ENCODE measurements at regions not wholly inside any gene's neighbourhood (a gene's known extent, or its start where the extent isn't known, plus 50 kb on each side); places are given as distances from the start of the nearest gene placed in this dataset.
A peak's percentile ranks its signal among the peaks of the same experiment; 100 is the strongest.
"Not testable (repeated sequence)": the region's sequence is repeated elsewhere in the genome, so short reads cannot be mapped to it uniquely, and the experiment has no call there.

DNA sequence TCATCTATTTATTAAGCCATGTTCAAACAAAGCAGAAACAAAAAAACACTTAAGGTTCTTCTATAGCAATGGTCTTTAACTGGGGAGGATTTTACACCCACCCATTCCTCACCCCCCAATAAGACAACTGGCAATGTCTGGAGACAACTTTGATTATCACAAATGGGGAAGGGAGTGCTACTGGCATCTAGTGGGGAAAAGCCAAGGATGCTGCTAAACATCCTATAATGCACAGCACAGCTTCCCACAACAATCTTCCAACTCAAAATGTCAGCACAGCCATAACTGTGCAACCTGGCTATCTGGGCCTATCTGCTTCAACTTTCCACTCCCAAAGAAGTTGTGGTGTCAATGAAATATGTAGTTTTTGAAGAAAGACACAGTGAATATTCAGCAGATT is 1044.4 kb downstream of the CDH8 start:
- Histone ChIP-seq H3K27ac (no peak overlapping the region), H3K4me3 (no peak overlapping the region), H3K4me1 (replicated peaks in 1 of 2) (peaks cover 0 to 4% of the 10 kb centered on the region in 2 donors)
- ATAC-seq (replicated peaks in 6 of 8): no peak
- in situ Hi-C loops (cut with MboI; ENCODE audit: low pct_unique_long_range_greater_than_20kb in 2 of 9, low sequenced_read_pairs in 9 of 9, unreplicated experiment in 9 of 9): no loop called here

DNA sequence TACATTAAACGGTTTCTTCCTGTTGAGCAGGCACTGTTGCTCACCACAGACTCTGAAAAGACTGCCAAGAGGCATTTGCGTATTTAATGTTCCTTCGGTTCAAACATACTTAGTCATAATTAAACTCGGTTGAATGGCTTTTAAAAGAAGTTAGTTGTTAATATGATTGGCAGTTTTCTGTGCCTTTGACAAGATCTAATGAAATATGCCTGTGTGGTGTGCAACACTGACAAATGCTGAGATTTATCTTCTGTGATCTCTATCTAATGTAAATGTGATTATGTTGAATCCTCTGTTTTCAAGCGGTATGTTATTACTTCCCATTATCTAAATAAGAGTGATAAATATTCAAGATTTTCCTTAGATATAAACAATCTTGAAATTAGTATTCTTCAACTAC is 1046.6 kb downstream of the CDH8 start:
- Histone ChIP-seq H3K4me1 (replicated peaks in 1 of 2) (peaks cover 0 to 4% of the 10 kb centered on the region in 2 donors), H3K27ac (no peak overlapping the region), H3K4me3 (no peak overlapping the region)
- no peak for ATAC-seq (replicated peaks in 6 of 8)
- in situ Hi-C loops (cut with MboI; ENCODE audit: low pct_unique_long_range_greater_than_20kb in 2 of 9, low sequenced_read_pairs in 9 of 9, unreplicated experiment in 9 of 9): no loop called here
- 3 to 70% (median 38%) methylated on average over 1 to 5 of the region's 5 CpGs for WGBS, 10 experiments

DNA sequence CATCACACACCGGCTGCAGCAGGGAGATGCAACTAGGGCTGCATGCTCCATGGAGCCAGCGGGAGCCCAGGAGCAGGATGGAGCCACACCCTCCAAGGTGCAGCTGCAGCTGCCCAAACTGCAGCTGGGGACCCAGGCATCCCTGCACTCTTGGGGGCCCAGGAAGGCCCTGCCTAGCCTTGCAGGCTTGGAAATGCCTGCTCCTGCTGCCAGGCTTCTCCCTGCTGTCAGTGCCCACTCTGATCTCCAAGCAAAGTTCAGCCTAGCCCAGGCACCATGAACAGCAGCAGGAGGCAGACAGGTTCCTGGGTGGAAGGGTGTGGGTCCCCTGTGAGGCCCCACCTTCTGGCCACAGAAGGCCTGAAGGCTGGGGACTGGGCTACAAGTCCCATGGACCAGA is 1057.1 kb downstream of the CDH8 start:
- 84% methylated on average over 2 of the region's 2 CpGs; no CpG with 5 or more reads in 9 of the 10 experiments for WGBS, 10 experiments
- no peak for ATAC-seq (replicated peaks in 6 of 8)
- no peak overlapping the region for H3K27ac ChIP-seq
- in situ Hi-C loops (cut with MboI; ENCODE audit: low pct_unique_long_range_greater_than_20kb in 2 of 9, low sequenced_read_pairs in 9 of 9, unreplicated experiment in 9 of 9): no loop called here
- H3K4me1 ChIP-seq (replicated peaks in 1 of 2): no peaks in the 10 kb centered on the region
- H3K4me3 ChIP-seq: no peak overlapping the region

DNA sequence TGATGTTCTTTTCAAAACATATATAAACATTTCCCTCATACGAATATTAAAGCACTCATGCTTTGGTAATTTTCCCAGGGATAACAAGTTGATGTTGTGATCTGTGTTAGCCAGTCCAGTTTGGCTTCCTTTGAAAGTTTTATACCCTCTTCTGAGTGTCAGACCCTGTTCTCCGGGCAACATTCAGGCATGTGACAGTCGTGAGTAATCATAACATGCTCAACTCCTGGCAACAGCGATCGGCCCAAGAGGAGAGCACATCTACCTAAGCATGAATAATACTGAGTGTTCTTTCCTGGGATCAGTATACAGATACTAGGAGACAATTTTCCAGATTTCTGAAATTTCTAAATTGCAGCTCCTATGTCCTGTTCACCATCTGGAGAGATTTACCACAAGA is 1086.4 kb downstream of the CDH8 start:
- peak in 5 of 8 experiments; percentile 57 to 99 (median 75) for ATAC-seq (replicated peaks in 6 of 8)
- in situ Hi-C loops (cut with MboI; ENCODE audit: low pct_unique_long_range_greater_than_20kb in 2 of 9, low sequenced_read_pairs in 9 of 9, unreplicated experiment in 9 of 9): no loop called here
- H3K27ac ChIP-seq: no peak overlapping the region

DNA sequence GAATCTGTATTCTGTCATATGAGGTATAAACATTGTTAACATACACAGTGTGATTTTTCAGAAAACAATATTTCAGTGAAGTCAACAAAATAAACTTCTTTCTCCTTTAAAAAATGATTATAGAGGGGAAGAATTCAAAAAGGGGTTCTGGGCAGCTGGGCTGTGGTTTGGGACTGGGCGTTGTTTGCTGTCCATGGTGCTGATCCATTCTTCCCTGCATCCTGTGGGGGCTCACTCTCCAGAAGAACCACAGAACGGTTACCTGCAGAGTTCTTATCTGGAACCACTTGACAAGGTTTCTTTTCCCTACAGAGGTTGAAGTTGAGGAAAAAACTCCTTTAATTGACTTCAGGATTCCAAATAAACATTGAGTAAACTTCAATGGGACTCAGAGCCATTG is 1091.0 kb downstream of the CDH8 start:
- ATAC-seq (replicated peaks in 6 of 8): peak in 1 of 8 experiments; percentile 35
- Histone ChIP-seq H3K4me3 (no peak overlapping the region), H3K27ac (no peak overlapping the region), H3K4me1 (replicated peaks in 1 of 2) (no peaks in the 10 kb centered on the region)
- in situ Hi-C loops (cut with MboI; ENCODE audit: low pct_unique_long_range_greater_than_20kb in 2 of 9, low sequenced_read_pairs in 9 of 9, unreplicated experiment in 9 of 9): no loop called here
- WGBS, 10 experiments: 0 to 20% (median 8%) methylated on average over 1 to 2 of the region's 2 CpGs; no CpG with 5 or more reads in 3 of the 10 experiments

More for the DNA sequence above, 1086.4 kb downstream of the CDH8 start:
- Histone ChIP-seq H3K4me1 (replicated peaks in 1 of 2) (no peaks in the 10 kb centered on the region), H3K4me3 (no peak overlapping the region)
- 0 to 100% (median 55%) methylated on average over 1 to 5 of the region's 5 CpGs; no CpG with 5 or more reads in 2 of the 10 experiments for WGBS, 10 experiments

DNA sequence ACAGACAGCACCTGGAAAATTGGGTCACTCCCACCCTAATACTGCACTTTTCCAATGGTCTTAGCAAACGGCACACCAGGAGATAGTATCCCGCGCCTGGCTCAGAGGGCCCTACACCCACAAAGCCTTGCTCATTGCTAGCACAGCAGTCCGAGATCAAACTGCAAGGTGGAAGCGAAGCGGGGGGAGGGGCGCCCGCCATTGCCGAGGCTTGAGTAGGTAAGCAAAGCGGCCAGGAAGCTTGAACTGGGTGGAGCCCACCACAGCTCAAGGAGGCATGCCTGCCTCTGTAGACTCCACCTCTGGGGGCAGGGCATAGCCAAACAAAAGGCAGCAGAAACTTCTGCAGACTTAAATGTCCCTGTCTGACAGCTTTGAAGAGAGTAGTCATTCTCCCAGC is 1100.0 kb downstream of the CDH8 start:
- H3K27ac ChIP-seq; ATAC-seq (replicated peaks in 6 of 8); H3K4me3 ChIP-seq; in situ Hi-C loops (cut with MboI; ENCODE audit: low pct_unique_long_range_greater_than_20kb in 2 of 9, low sequenced_read_pairs in 9 of 9, unreplicated experiment in 9 of 9); H3K4me1 ChIP-seq (replicated peaks in 1 of 2): not testable (repeated sequence)
- 76 to 94% (median 91%) methylated on average over 2 to 7 of the region's 10 CpGs; no CpG with 5 or more reads in 6 of the 10 experiments for WGBS, 10 experiments

DNA sequence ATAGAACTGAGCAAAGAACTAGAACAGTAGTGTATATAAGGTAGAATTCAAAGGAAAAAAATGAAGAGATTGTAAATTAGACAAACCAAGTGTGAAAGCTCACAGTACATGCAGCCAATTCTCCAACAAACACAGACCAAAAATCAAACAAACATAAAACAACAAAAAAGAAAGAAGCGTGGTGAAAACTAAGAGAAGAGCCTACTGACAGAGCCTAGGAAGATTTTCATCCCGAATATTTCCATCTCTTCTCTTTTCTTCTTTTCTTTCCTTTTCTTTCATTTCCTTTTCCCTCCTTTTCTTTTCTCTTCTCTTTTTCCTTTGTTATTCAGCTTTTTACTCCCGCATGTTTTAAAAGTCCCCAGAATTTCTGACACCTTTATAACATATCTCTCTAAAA is 1103.6 kb downstream of the CDH8 start:
- no peak for ATAC-seq (replicated peaks in 6 of 8)
- H3K4me1 ChIP-seq (replicated peaks in 1 of 2): no peaks in the 10 kb centered on the region
- no peak overlapping the region for H3K27ac ChIP-seq
- in situ Hi-C loops (cut with MboI; ENCODE audit: low pct_unique_long_range_greater_than_20kb in 2 of 9, low sequenced_read_pairs in 9 of 9, unreplicated experiment in 9 of 9): no loop called here
- H3K4me3 ChIP-seq: no peak overlapping the region
- 9 to 89% (median 63%) methylated on average over 2 to 3 of the region's 3 CpGs; no CpG with 5 or more reads in 1 of the 10 experiments for WGBS, 10 experiments

DNA sequence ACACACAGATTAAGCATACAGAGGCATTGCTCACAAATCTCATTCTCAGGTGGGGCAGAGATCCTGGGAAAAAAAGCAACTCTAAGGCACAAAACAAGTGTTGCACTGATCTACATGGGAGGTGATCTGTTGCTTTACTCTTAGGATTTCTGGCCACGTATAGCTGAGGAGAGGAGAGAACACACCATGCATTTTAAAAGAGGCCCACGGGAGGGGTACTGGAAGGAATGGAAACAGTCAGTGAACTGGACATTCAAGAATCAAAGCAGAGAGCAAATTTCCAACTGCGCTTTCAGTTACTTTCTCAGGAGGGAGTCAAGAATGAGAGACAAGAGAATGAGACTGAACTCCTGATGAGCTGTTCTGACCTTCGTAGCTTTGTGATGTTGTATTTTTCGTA is 1105.9 kb downstream of the CDH8 start:
- in situ Hi-C loops (cut with MboI; ENCODE audit: low pct_unique_long_range_greater_than_20kb in 2 of 9, low sequenced_read_pairs in 9 of 9, unreplicated experiment in 9 of 9): no loop called here
- Histone ChIP-seq H3K27ac (no peak overlapping the region), H3K4me1 (replicated peaks in 1 of 2) (no peaks in the 10 kb centered on the region), H3K4me3 (no peak overlapping the region)
- no peak for ATAC-seq (replicated peaks in 6 of 8)
- 4 to 78% (median 62%) methylated on average over 3 to 5 of the region's 5 CpGs; no CpG with 5 or more reads in 4 of the 10 experiments for WGBS, 10 experiments

DNA sequence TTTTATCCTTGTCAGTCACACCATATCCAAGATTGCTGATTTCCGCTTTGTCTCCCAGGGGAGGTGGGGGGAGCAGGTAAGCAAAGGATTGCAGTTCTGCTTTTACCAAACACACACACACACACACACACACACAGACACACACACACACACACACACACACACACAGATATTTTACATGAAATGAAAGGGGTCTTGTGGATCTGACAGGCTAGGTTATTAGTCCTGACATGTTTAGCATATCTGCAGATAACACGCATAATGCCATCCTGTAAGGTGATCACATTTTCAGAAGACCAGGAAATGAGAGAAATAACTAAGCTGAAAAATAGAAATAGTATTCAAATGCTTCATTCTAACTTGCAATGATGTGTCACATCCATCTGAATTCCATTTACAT is 1113.3 kb downstream of the CDH8 start:
- Histone ChIP-seq H3K4me3 (no peak overlapping the region), H3K4me1 (replicated peaks in 1 of 2) (no peaks in the 10 kb centered on the region), H3K27ac (no peak overlapping the region)
- peak in 2 of 8 experiments; percentile 25 to 30 for ATAC-seq (replicated peaks in 6 of 8)
- in situ Hi-C loops (cut with MboI; ENCODE audit: low pct_unique_long_range_greater_than_20kb in 2 of 9, low sequenced_read_pairs in 9 of 9, unreplicated experiment in 9 of 9): no loop called here
- 11 to 100% (median 80%) methylated on average over 1 to 2 of the region's 2 CpGs; no CpG with 5 or more reads in 1 of the 10 experiments for WGBS, 10 experiments

DNA sequence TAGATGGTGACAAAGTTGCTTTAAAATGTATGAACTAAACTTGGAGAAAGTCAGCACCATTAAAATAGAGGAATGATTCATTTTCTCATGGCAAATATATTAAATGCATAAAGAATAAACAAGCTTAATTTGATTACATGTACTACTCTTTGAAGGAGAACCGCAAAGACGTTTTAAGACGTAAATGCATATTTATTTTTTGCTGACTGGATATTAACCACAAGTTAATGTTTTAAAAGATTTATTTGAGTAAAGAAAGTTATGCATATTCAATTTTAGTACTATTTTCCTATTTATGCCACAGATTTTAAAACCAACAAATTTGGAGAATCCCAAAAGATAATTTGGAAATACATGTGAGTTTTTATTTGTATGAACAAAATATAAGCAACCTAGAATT is 1121.9 kb downstream of the CDH8 start:
- ATAC-seq (replicated peaks in 6 of 8): no peak
- Histone ChIP-seq H3K4me3 (no peak overlapping the region), H3K4me1 (replicated peaks in 1 of 2) (no peaks in the 10 kb centered on the region), H3K27ac (no peak overlapping the region)
- 22 to 100% (median 76%) methylated on average over 3 of the region's 3 CpGs for WGBS, 10 experiments
- in situ Hi-C loops (cut with MboI; ENCODE audit: low pct_unique_long_range_greater_than_20kb in 2 of 9, low sequenced_read_pairs in 9 of 9, unreplicated experiment in 9 of 9): no loop called here

DNA sequence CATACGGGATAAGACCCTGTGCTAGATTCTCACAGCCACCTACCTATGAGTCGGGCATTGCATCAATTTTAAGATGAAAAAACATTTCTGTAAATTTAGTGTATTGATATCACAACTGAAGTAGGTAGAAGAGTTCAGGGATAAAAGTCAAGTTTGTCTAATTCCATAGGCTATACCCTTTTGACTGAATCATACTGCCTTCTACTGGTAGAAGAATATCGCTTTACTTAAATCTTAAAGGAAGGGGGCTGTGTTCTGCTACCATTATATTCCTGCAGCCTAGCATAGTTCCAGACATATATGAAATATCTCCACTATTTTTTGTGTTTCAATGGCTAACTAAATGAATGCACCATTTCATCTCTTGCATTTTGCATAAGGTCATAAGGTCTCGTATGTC is 1128.6 kb downstream of the CDH8 start:
- Histone ChIP-seq H3K27ac (no peak overlapping the region), H3K4me1 (replicated peaks in 1 of 2) (no peaks in the 10 kb centered on the region), H3K4me3 (no peak overlapping the region)
- in situ Hi-C loops (cut with MboI; ENCODE audit: low pct_unique_long_range_greater_than_20kb in 2 of 9, low sequenced_read_pairs in 9 of 9, unreplicated experiment in 9 of 9): no loop called here
- 16 to 100% (median 88%) methylated on average over 1 to 4 of the region's 4 CpGs for WGBS, 10 experiments
- ATAC-seq (replicated peaks in 6 of 8): no peak

DNA sequence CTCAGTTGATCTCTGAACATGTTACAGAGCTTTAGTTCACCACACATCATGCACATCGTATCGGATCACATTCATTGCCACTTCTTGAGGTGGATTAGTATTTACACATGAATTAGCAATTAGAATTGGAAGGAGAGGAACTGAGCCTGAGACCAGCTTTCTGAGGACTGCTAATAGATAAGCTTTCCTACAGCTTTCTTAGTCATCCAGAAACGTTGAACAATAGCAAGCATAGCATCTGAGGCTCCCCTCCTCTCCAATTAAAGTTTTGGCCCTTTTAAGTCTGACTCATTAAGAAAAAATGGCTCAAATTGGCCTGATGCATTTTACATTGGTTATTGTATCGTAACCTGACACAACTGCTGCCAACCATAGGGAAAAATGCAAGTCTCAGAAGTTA is 1130.4 kb downstream of the CDH8 start:
- Histone ChIP-seq H3K4me3 (no peak overlapping the region), H3K27ac (no peak overlapping the region), H3K4me1 (replicated peaks in 1 of 2) (no peaks in the 10 kb centered on the region)
- in situ Hi-C loops (cut with MboI; ENCODE audit: low pct_unique_long_range_greater_than_20kb in 2 of 9, low sequenced_read_pairs in 9 of 9, unreplicated experiment in 9 of 9): no loop called here
- no peak for ATAC-seq (replicated peaks in 6 of 8)
- 0 to 75% (median 43%) methylated on average over 1 to 4 of the region's 4 CpGs for WGBS, 10 experiments

DNA sequence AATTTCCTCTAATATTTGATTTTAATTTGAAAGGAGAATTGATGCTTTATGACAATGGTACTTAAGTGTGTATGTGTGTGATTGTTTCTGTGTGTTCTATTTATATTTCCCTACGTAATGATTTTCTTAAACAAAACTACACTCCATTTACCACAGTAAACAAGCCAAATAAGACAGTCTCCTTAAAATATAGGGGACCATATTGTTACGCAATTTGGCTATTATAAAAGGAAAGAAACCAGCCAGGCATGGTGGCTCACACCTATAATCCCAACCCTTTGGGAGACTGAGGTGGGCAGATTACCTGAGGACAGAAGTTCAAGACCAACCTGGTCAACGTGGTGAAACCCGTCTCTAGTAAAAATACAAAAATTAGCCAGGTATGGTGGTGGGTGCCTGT is 1134.1 kb downstream of the CDH8 start:
- no peak overlapping the region for H3K27ac ChIP-seq
- 39 to 100% (median 88%) methylated on average over 2 to 4 of the region's 4 CpGs; no CpG with 5 or more reads in 2 of the 10 experiments for WGBS, 10 experiments
- no peak for ATAC-seq (replicated peaks in 6 of 8)
- in situ Hi-C loops (cut with MboI; ENCODE audit: low pct_unique_long_range_greater_than_20kb in 2 of 9, low sequenced_read_pairs in 9 of 9, unreplicated experiment in 9 of 9): no loop called here
- no peaks in the 10 kb centered on the region for H3K4me1 ChIP-seq (replicated peaks in 1 of 2)
- no peak overlapping the region for H3K4me3 ChIP-seq

DNA sequence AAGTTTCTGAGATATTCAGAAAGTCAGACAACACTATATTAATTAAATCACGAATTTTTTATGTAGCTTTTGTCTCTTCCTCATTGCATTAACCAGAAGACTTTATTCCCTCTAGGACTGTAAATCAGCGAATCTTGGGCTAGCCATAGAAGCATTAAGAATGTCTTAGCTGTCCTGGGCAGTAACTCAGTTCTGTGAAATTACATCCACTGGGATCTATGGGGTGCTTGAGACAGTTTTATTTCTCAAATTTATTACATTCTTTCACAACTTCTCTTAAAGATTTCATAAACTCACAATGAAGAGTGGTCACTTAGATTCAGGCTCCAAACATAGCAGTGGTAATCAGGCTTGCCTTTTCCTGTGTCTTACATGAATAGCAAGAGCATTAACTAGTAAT is 1153.4 kb downstream of the CDH8 start:
- in situ Hi-C loops (cut with MboI; ENCODE audit: low pct_unique_long_range_greater_than_20kb in 2 of 9, low sequenced_read_pairs in 9 of 9, unreplicated experiment in 9 of 9): no loop called here
- 0 to 85% (median 32%) methylated on average over 1 to 2 of the region's 2 CpGs; no CpG with 5 or more reads in 2 of the 10 experiments for WGBS, 10 experiments
- H3K4me1 ChIP-seq (replicated peaks in 1 of 2): no peaks in the 10 kb centered on the region
- H3K4me3 ChIP-seq: no peak overlapping the region
- no peak for ATAC-seq (replicated peaks in 6 of 8)
- H3K27ac ChIP-seq: no peak overlapping the region
